Fibroblast of lung (primary cell): ENCODE measurements at regions not wholly inside any gene's neighbourhood (a gene's known extent, or its start where the extent isn't known, plus 50 kb on each side); places are given as distances from the start of the nearest gene placed in this dataset.
A peak's percentile ranks its signal among the peaks of the same experiment; 100 is the strongest.
"Not testable (repeated sequence)": the region's sequence is repeated elsewhere in the genome, so short reads cannot be mapped to it uniquely, and the experiment has no call there.

Experiments used
- DNase-seq, 2 donors: peaks; one replicate each; pipeline versions ENCODE4 v3.0.0 to v3.0.0-alpha.2; 2010; ENCODE audit warnings: low read depth in 2 of 2
- H2AFZ ChIP-seq: 2 replicates; pipeline ENCODE4 v1.5.1; 2012; ENCODE audit warnings: low read length, control low read depth, inconsistent platforms
- H3K27ac ChIP-seq: 2 replicates; pipeline ENCODE4 v1.5.1; 2011; ENCODE audit warnings: low read length, control low read depth; ENCODE audit not compliant: insufficient read depth
- H3K27me3 ChIP-seq: 2 replicates; pipeline ENCODE4 v1.5.1; 2011; ENCODE audit warnings: mild to moderate bottlenecking, low read length; ENCODE audit not compliant: control insufficient read depth, insufficient read depth
- H3K36me3 ChIP-seq: 2 replicates; pipeline ENCODE4 v1.5.1; 2011; ENCODE audit warnings: low read length; ENCODE audit not compliant: control insufficient read depth, insufficient read depth
- H3K4me1 ChIP-seq: 2 replicates; pipeline ENCODE4 v1.5.1; 2011; ENCODE audit warnings: low read length; ENCODE audit not compliant: control insufficient read depth, insufficient read depth; ENCODE audit errors: extremely low read depth
- H3K4me2 ChIP-seq: 2 replicates; pipeline ENCODE4 v1.5.1; 2011; ENCODE audit warnings: low read length, control low read depth; ENCODE audit not compliant: insufficient read depth; ENCODE audit errors: extremely low read depth
- H3K4me3 ChIP-seq, 4 experiments: fragments of 200-600 bp in 1 of 4; sonication (generic) in 1 of 4; replicated peaks in 1 of 4; 2 replicates each; pipeline ENCODE4 v1.5.1; 2011 to 2016; ENCODE audit warnings: low read length in 4 of 4, low read depth in 3 of 4, mild to moderate bottlenecking in 3 of 4, control low read depth in 2 of 4, inconsistent platforms in 1 of 4, mixed read lengths in 1 of 4; ENCODE audit not compliant: insufficient read depth in 1 of 4; ENCODE audit errors: control extremely low read depth in 1 of 4
- H3K79me2 ChIP-seq: 2 replicates; pipeline ENCODE4 v1.5.1; 2012; ENCODE audit warnings: mild to moderate bottlenecking, low read length, inconsistent platforms; ENCODE audit not compliant: control insufficient read depth, insufficient read depth
- H3K9ac ChIP-seq: 2 replicates; pipeline ENCODE4 v1.5.1; 2011; ENCODE audit warnings: mild to moderate bottlenecking, low read length, control low read depth; ENCODE audit not compliant: insufficient read depth
- H3K9me3 ChIP-seq: 2 replicates; pipeline ENCODE4 v1.5.1; 2012; ENCODE audit warnings: low read depth, low read length; ENCODE audit not compliant: control insufficient read depth, insufficient read depth
- H4K20me1 ChIP-seq: 2 replicates; pipeline ENCODE4 v1.5.1; 2011; ENCODE audit warnings: low read length; ENCODE audit not compliant: control insufficient read depth, insufficient read depth; ENCODE audit errors: extremely low read depth
- CTCF ChIP-seq, 2 donors: IDR thresholded peaks in 1 of 2; conservative IDR thresholded peaks in 1 of 2; 1 replicate in 1 of 2; 2 replicates in 1 of 2; pipeline ENCODE4 v1.5.1; 2011 to 2012; ENCODE audit warnings: low read length in 2 of 2, control low read depth in 1 of 2, inconsistent platforms in 1 of 2, low read depth in 1 of 2, mild to moderate bottlenecking in 1 of 2
- EZH2 ChIP-seq: IDR thresholded peaks from 2 replicates; pipeline ENCODE4 v1.5.1; 2012; ENCODE audit warnings: low read length, control low read depth, mild to moderate bottlenecking; ENCODE audit errors: missing control alignments

- H3K27ac ChIP-seq = no peak overlapping the region
- H3K79me2 ChIP-seq = no peaks in the 10 kb centered on the region
- no peak overlapping the region for H3K4me2 ChIP-seq
Observed at GRCh38 chr19:27805848-27806247, 1407.1 kb downstream of the UQCRFS1 start.

GRCh38 chr19:27802293-27802692 is 1410.7 kb downstream of the UQCRFS1 start:
- H3K9me3 ChIP-seq, H3K9ac ChIP-seq, H3K27ac ChIP-seq, H3K27me3 ChIP-seq, H3K36me3 ChIP-seq, H4K20me1 ChIP-seq, H3K4me2 ChIP-seq, H3K79me2 ChIP-seq, H3K4me1 ChIP-seq, H3K4me3 ChIP-seq, H2AFZ ChIP-seq: not testable (repeated sequence)
- peak; percentile 7 to 8 for DNase-seq
- peak; percentile 35 to 49 for TF ChIP-seq CTCF (conservative IDR thresholded peaks at IDR 0.05 in 1 of 2, IDR thresholded peaks at IDR 0.05 in 1 of 2; ENCODE audit: low read depth in 1 of 2, low read length in 2 of 2)

More at GRCh38 chr19:27805848-27806247, 1407.1 kb downstream of the UQCRFS1 start:
- Histone ChIP-seq H4K20me1 (no peaks in the 10 kb centered on the region), H3K4me1 (no peaks in the 10 kb centered on the region), H2AFZ (no peak overlapping the region), H3K4me3 (no peak overlapping the region), H3K27me3 (no peaks in the 10 kb centered on the region), H3K9me3 (no peaks in the 10 kb centered on the region), H3K9ac (no peak overlapping the region), H3K36me3 (no peaks in the 10 kb centered on the region)
- TF ChIP-seq EZH2 = no peak
- no peak for TF ChIP-seq CTCF (conservative IDR thresholded peaks at IDR 0.05 in 1 of 2, IDR thresholded peaks at IDR 0.05 in 1 of 2; ENCODE audit: low read depth in 1 of 2, low read length in 2 of 2)
- no peak for DNase-seq

GRCh38 chr19:27796540-27796939 is 1416.4 kb downstream of the UQCRFS1 start:
- DNase-seq = no peak
- Histone ChIP-seq H3K9me3 (no peaks in the 10 kb centered on the region), H3K4me2 (no peak overlapping the region), H3K79me2 (peaks cover 33% of the 10 kb centered on the region), H3K36me3 (no peaks in the 10 kb centered on the region), H3K4me3 (no peak overlapping the region), H3K9ac (no peak overlapping the region), H4K20me1 (no peaks in the 10 kb centered on the region), H3K4me1 (no peaks in the 10 kb centered on the region), H3K27ac (no peak overlapping the region), H3K27me3 (no peaks in the 10 kb centered on the region), H2AFZ (no peak overlapping the region)
- no peak for TF ChIP-seq EZH2
- no peak for TF ChIP-seq CTCF (conservative IDR thresholded peaks at IDR 0.05 in 1 of 2, IDR thresholded peaks at IDR 0.05 in 1 of 2; ENCODE audit: low read depth in 1 of 2, low read length in 2 of 2)
